ENCODE measurements at regions not wholly inside any gene's neighbourhood (a gene's known extent, or its start where the extent isn't known, plus 50 kb on each side); places are given as distances from the start of the nearest gene placed in this dataset.

- Histone ChIP-seq H3K9ac (ENCODE audit: low read length) (no peak overlapping the region), H3K27me3 (ENCODE audit: low read depth, low read length) (no peaks in the 10 kb centered on the region), H4K20me1 (ENCODE audit: insufficient read depth, low read length) (no peaks in the 10 kb centered on the region), H2AFZ (ENCODE audit: low read depth, low read length) (no peak overlapping the region), H3K4me3 (ENCODE audit: low read length) (no peak overlapping the region), H3K4me1 (ENCODE audit: low read length) (peaks cover 4% of the 10 kb centered on the region), H3K79me2 (ENCODE audit: low read length) (no peaks in the 10 kb centered on the region), H3K9me3 (ENCODE audit: insufficient read depth, low read length) (no peaks in the 10 kb centered on the region), H3K27ac (ENCODE audit: low read length) (no peak overlapping the region), H3K36me3 (replicated peaks; ENCODE audit: low read depth, low read length) (no peaks in the 10 kb centered on the region), H3K4me2 (ENCODE audit: low read length) (no peak overlapping the region)
- no peak for TF ChIP-seq EZH2phosphoT487 (IDR thresholded peaks at IDR 0.05; ENCODE audit: low read depth)
Observed at GRCh38 chr2:196407675-196408264, 231.7 kb upstream of the CCDC150 start.

GRCh38 chr2:196409376-196409775 is 230.1 kb upstream of the CCDC150 start:
- Histone ChIP-seq H3K9ac (ENCODE audit: low read length) (no peak overlapping the region), H3K9me3 (ENCODE audit: insufficient read depth, low read length) (no peaks in the 10 kb centered on the region), H3K36me3 (replicated peaks; ENCODE audit: low read depth, low read length) (no peaks in the 10 kb centered on the region), H3K4me1 (ENCODE audit: low read length) (peaks cover 9% of the 10 kb centered on the region), H4K20me1 (ENCODE audit: insufficient read depth, low read length) (no peaks in the 10 kb centered on the region), H3K27me3 (ENCODE audit: low read depth, low read length) (no peaks in the 10 kb centered on the region), H3K79me2 (ENCODE audit: low read length) (no peaks in the 10 kb centered on the region), H2AFZ (ENCODE audit: low read depth, low read length) (no peak overlapping the region), H3K4me2 (ENCODE audit: low read length) (no peak overlapping the region), H3K27ac (ENCODE audit: low read length) (no peak overlapping the region), H3K4me3 (ENCODE audit: low read length) (no peak overlapping the region)
- TF ChIP-seq CTCF (IDR thresholded peaks at IDR 0.05; ENCODE audit: low read depth, low read length) (no peak), EZH2phosphoT487 (IDR thresholded peaks at IDR 0.05; ENCODE audit: low read depth) (no peak)

DNA sequence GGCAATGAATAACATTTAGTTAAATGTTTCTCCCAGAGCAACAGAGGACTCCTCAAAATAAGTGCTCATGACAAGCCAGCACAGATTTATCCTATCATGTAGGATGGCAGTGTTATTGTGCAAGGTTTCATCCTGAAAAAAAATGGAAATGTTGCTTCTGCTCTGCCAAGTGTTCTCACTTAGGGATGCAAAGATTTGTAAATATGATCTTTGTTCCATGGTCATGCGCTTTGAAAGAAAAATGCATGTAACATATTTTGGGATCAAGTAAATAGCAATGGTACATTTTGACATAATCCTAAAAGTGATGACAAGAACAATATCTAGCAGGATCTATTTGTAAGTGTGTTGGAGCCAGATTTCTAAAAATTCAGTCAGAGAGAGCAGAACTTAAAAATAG is 229.5 kb upstream of the CCDC150 start:
- Histone ChIP-seq H3K4me2 (ENCODE audit: low read length) (no peak overlapping the region), H3K36me3 (replicated peaks; ENCODE audit: low read depth, low read length) (no peaks in the 10 kb centered on the region), H3K4me1 (ENCODE audit: low read length) (peaks cover 12% of the 10 kb centered on the region), H3K4me3 (ENCODE audit: low read length) (no peak overlapping the region), H4K20me1 (ENCODE audit: insufficient read depth, low read length) (no peaks in the 10 kb centered on the region), H3K27ac (ENCODE audit: low read length) (no peak overlapping the region), H2AFZ (ENCODE audit: low read depth, low read length) (no peak overlapping the region), H3K27me3 (ENCODE audit: low read depth, low read length) (no peaks in the 10 kb centered on the region), H3K79me2 (ENCODE audit: low read length) (no peaks in the 10 kb centered on the region), H3K9ac (ENCODE audit: low read length) (no peak overlapping the region), H3K9me3 (ENCODE audit: insufficient read depth, low read length) (no peaks in the 10 kb centered on the region)
- TF ChIP-seq EZH2phosphoT487 (IDR thresholded peaks at IDR 0.05; ENCODE audit: low read depth) (no peak), CTCF (IDR thresholded peaks at IDR 0.05; ENCODE audit: low read depth, low read length) (no peak)

DNA sequence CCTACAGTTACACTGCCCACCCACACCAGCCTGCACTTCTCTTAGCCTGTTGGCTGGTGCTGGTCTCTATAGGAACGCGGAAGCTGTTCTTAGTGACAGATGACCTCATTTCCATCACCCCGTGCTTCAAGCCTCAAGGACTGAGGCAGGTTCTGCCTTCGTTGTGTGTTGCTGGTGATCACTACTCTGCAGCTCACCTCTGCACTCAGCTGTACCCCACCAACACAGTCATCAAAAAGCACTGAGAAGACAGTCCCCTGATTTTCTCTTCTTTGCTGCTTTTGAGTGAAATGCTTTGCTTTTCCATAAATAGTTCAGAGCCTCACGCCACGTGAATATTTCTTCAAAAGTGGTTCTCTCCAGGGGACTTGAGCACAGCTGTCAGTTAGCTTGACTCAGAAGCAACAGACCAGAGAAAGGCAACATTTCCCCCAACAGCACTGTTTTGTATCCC is 225.7 kb upstream of the CCDC150 start:
- Histone ChIP-seq H3K27me3 (ENCODE audit: low read depth, low read length) (no peaks in the 10 kb centered on the region), H3K4me2 (ENCODE audit: low read length) (peak overlapping the region; percentile 38; the same call in 1 of the 2 replicates), H3K9ac (ENCODE audit: low read length) (no peak overlapping the region), H2AFZ (ENCODE audit: low read depth, low read length) (peak overlapping the region; percentile 67; the same call in 1 of the 2 replicates), H3K4me3 (ENCODE audit: low read length) (no peak overlapping the region), H3K4me1 (ENCODE audit: low read length) (peaks cover 19% of the 10 kb centered on the region), H3K27ac (ENCODE audit: low read length) (no peak overlapping the region), H3K79me2 (ENCODE audit: low read length) (no peaks in the 10 kb centered on the region), H3K36me3 (replicated peaks; ENCODE audit: low read depth, low read length) (no peaks in the 10 kb centered on the region), H3K9me3 (ENCODE audit: insufficient read depth, low read length) (no peaks in the 10 kb centered on the region), H4K20me1 (ENCODE audit: insufficient read depth, low read length) (no peaks in the 10 kb centered on the region)
- no peak for TF ChIP-seq EZH2phosphoT487 (IDR thresholded peaks at IDR 0.05; ENCODE audit: low read depth)
- no peak for TF ChIP-seq CTCF (IDR thresholded peaks at IDR 0.05; ENCODE audit: low read depth, low read length)

Data from OCI-LY3 (cell line).